ENCODE measurements at regions not wholly inside any gene's neighbourhood (a gene's known extent, or its start where the extent isn't known, plus 50 kb on each side); places are given as distances from the start of the nearest gene placed in this dataset. TPM values are rescaled to one million over a fixed set of nuclear protein-coding genes. Genes with fewer than 3 reads are reported as not detected.

Small RNAs in the stretch of these regions (small RNA-seq; reads per million reads assigned to genes)
- gene TRBV22OR9-2 (not detected), gene TRBV26OR9-2 (not detected)
